ENCODE measurements at regions not wholly inside any gene's neighbourhood (a gene's known extent, or its start where the extent isn't known, plus 50 kb on each side); places are given as distances from the start of the nearest gene placed in this dataset.

DNA sequence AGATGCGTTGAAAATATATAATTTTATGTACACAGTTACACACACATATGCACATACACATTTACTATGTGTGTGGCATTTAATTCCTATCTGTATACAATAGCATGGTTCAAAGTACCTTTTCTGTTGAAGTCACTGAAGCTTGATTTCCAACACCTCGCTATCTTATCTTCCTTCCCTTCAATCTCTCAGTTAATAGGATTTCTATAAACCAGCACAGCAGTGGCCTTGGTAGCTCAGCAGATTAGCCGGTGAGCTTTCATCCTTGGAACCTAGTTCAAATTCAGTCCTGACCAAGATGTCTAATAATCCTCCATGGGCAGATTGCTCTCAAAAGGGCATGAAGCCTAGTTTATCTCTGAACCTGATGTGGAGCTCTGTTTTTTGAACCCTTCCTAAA lies 2389.5 kb downstream of the MAT2B start:
- no peak for DNase-seq

GRCh38 chr5:165903835-165904234 lies 2387.6 kb upstream of the WWC1 start:
- DNase-seq: no peak

- DNase-seq: no peak
Measured at GRCh38 chr5:165906871-165907270, 2384.6 kb upstream of the WWC1 start.

GRCh38 chr5:165913059-165913458 lies 2378.4 kb upstream of the WWC1 start:
- DNase-seq: no peak

- DNase-seq: no peak
Measured at GRCh38 chr5:165914456-165914855, 2377.0 kb upstream of the WWC1 start.

DNA sequence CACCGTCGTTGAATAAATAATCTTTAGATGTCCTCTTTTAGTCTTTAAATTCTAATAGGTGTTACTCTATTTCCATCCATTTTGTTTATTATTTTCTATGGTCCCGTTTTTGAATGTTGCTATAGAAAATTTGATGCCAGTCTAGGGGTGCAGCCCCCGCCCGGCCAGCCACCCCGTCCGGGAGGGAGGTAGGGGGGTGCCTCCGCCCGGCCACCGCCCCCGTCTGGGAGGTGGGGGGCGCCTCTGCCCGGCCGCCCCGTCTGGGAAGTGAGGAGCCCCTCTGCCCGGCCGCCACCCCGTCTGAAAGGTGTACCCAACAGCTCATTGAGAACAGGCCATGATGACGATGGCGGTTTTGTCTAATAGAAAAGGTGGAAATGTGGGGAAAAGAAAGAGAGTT lies 2372.2 kb upstream of the WWC1 start:
- no peak for DNase-seq

DNA sequence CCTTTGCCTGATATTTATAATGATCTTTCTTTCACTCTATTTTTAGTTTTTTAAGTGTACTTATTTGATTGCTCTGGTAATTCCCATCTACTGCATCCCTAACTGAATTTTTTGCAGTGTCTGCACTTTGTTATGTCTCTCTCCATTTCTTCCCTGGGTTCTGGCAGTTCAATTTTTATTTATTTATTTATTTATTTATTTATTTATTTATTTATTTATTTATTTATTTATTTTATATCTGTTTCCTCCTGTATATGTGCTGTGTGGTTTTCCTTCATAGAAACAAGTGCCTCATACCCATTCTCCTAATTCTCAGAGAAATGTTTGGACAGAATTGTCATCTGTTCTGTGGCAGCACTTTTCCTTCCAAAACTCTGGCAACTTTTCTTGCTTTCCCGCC lies 2370.8 kb upstream of the WWC1 start:
- DNase-seq: no peak

DNA sequence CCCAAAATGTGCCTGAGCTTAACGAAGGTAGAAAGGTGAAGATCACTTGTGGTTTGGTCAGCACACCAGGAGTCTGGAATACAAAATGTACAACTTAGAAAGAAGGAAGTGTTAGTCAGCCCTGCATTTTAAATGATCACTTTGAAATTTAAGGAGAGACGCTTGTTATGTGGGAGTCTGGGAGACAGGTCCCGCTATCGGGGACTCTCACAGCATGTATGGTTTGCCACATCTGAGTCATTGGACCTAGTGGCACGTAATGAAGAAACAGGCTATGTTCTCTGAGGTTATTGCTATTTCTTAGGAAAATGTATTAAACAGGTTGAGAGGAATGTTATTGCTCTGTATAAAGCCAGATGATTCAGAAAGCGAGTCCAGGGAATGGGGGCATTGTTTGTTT lies 2362.5 kb upstream of the WWC1 start:
- no peak for DNase-seq

- no peak for DNase-seq
Measured at GRCh38 chr5:165940541-165940940, 2350.9 kb upstream of the WWC1 start.

GRCh38 chr5:165956854-165957253 lies 2334.6 kb upstream of the WWC1 start:
- no peak for DNase-seq

GRCh38 chr5:165981671-165982070 lies 2309.8 kb upstream of the WWC1 start:
- DNase-seq: no peak

- no peak for DNase-seq
Measured at GRCh38 chr5:165996201-165996875, 2295.1 kb upstream of the WWC1 start.

DNA sequence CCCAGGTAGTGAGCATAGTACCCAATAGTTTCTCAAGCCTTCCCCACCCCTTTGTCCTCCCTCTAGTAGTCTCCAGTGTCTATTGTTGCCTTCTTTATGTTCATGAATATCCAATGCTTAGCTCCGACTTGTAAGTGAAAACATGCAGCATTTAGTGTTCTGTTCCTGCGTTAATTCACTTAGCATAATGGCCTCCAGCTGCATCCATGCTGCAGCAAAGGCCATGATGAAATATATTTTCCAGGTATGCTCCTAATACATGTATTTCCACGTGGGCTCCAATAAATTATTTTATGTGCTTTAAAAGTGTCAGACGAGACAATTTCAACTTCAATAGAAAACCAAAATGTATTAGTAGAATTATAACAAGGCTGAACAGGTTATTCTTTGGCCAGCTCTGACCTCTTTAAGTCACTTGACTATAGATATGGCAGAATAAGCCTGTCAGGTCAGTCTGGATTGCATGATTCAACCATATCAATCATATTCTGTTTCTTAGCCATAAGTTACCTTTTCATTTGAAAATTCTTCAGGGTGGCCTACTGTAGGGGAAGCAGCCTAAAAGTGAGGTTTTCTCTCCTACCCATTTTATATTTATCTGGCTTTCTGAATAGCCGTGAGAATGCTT lies 2291.6 kb upstream of the WWC1 start:
- DNase-seq: no peak

- DNase-seq: no peak
Measured at GRCh38 chr5:166004006-166004405, 2287.4 kb upstream of the WWC1 start.

GRCh38 chr5:166013415-166013814 lies 2278.0 kb upstream of the WWC1 start:
- DNase-seq: no peak

DNA sequence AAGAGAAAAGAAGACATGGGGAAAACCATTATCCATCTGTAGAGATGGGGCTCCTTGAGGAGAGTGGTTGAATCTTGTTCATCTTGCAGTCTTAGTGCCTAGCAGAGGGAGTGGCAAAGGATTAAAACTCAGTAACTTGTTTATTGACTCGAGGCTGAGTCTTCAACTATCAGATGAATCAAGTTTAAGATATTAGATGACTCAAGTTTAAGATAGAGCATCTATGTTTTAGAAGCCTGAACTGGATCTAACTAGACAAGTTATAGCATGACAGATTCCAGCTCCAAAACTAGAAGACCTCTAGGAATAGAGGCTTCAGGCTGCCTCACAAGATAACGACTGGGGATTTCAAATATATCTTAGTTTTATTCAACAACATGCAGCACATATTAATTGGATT lies 2277.2 kb upstream of the WWC1 start:
- DNase-seq: no peak

DNA sequence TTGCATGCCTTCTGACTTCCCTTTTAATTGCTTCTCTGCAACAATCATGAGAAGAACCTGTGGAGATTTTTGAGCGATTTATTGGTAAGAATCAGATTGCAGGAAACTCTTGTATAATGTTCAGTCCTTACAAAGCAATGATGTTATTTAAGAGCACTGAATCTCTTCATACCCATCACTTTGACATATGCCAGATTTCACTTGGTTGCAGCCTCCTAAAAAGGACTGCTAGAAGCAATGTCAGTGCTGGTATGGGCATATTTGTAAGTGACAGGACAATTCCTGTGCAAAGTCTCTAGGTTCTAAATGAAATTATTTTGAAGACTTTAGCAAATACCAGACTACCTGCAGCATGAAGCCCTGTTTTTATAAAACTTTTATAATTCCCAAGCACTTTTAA lies 2272.7 kb upstream of the WWC1 start:
- no peak for DNase-seq

DNA sequence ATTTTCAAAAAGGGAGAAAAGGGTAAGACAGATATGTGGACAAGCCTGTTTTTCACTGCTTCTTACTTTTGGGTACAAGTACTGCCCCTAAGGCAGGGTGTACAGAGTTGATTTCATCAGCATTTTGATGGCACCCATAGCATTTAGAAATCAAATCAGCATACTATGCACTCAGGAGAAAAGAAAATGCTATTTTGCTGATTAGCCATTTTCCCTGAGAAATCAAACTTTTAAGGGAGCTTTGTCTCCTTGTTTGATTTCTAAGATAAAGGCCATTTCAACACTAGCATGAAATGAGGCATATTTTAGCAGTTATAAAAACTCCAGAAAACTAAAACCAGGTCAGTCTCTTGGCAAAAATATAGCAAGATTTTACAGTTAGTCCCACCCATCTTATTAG lies 2269.4 kb upstream of the WWC1 start:
- no peak for DNase-seq

- no peak for DNase-seq
Measured at GRCh38 chr5:166024970-166025369, 2266.5 kb upstream of the WWC1 start.

DNA sequence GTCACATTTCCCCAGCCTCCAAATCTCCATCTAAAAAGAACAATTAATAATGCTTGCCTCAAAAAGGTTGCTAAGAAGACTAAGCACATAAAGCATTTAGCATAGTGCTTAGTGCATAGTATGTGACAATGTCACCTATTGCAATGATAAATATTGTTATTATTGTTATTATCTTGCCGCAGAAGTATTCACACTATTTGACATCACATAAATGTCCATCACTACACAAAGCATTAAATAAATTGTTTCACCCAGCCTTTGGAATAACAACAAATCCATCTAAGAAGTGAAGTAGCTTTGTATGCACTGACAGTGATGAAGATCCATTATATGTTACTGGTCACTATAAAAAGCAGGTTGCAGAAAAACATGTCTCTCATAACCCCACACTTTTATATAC lies 2263.9 kb upstream of the WWC1 start:
- no peak for DNase-seq

GRCh38 chr5:166031926-166032325 lies 2259.5 kb upstream of the WWC1 start:
- no peak for DNase-seq

DNA sequence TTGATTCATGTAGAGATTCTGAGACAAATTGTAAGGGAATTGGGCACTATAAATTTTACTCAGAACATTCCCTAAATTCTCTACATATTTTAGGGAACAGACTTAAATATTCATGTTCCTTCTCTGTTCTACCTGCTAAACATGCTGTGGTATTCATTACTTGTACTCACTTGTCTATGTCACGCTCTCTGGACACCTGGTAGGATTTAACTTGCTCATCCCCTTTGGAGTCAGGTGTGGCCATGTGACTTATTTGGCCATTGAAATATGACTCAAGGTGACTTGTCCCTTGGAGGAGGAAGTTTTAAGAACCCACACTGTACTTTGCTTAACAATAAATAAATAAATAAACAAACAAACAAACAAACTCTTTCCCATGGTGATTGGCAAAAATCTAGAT lies 2258.8 kb upstream of the WWC1 start:
- DNase-seq: no peak

- DNase-seq: no peak
Measured at GRCh38 chr5:166045961-166046360, 2245.5 kb upstream of the WWC1 start.

- DNase-seq: no peak
Measured at GRCh38 chr5:166046956-166047355, 2244.5 kb upstream of the WWC1 start.

GRCh38 chr5:166050531-166050930 lies 2240.9 kb upstream of the WWC1 start:
- DNase-seq: no peak
